HCT116 (cell line): ENCODE measurements at regions not wholly inside any gene's neighbourhood (a gene's known extent, or its start where the extent isn't known, plus 50 kb on each side); places are given as distances from the start of the nearest gene placed in this dataset.

Experiments used
- ATAC-seq: fragments of 200-7000 bp; cut with Tn5 transposase; 2 replicates; pipeline ENCODE4 v1.9.1; 2020; ENCODE audit warnings: mild to moderate bottlenecking, moderate library complexity
- BruUV-seq: library from RNA; stranded (reverse); fragments of 400-500 nt; replicated peaks from 2 replicates; lab custom pipeline; 2021; lab: Mats Ljungman, UMichigan
- CTCF ChIA-PET: fragments of 300-600 bp; sonication (Branson Sonifier 250); formaldehyde crosslinking; loops from one replicate; lab custom pipeline; 2021; ENCODE audit warnings: antibody characterized with exemption; lab: Charles Lee
- POLR2A ChIA-PET: fragments of 300-600, 350-600 bp; sonication (Branson Sonifier 250); formaldehyde crosslinking; loops from one replicate; lab custom pipeline; 2021; ENCODE audit warnings: antibody characterized with exemption; lab: Charles Lee
- RAD21 ChIA-PET, 2 experiments: fragments of 300-600 bp; sonication (Branson Sonifier 250); formaldehyde crosslinking; loops; one replicate each; lab custom pipeline; 2023; ENCODE audit warnings: low total read pairs in 2 of 2; ENCODE audit not compliant: uncharacterized antibody in 2 of 2, unreplicated experiment in 2 of 2, low non-redundant PET in 1 of 2; lab: Charles Lee
- DNase-seq: peaks from one replicate; pipeline ENCODE4 v3.0.0-alpha.2; 2010; ENCODE audit warnings: low read depth, low spot score
- H2AFZ ChIP-seq: fragments of 200-600 bp; shearing (Covaris generic), sonication (generic); 2 replicates; pipeline ENCODE4 v1.6.1; 2017; ENCODE audit warnings: low read depth, mixed run types, mixed read lengths, antibody characterized with exemption, low read length; ENCODE audit not compliant: poor library complexity, severe bottlenecking
- H3K27ac ChIP-seq: 2 replicates; pipeline ENCODE4 v1.5.1; 2012; ENCODE audit warnings: low read depth, low read length
- H3K27me3 ChIP-seq: fragments of 200-600 bp; sonication (generic); 2 replicates; pipeline ENCODE4 v1.6.1; 2016; ENCODE audit warnings: mixed run types, low read length, mixed read lengths; ENCODE audit not compliant: insufficient read depth
- H3K36me3 ChIP-seq, 2 experiments: fragments of 200-500 bp in 1 of 2; fragments of 200-600 bp in 1 of 2; sonication (Bioruptor generic) in 1 of 2; sonication (generic) in 1 of 2; 2 replicates each; pipeline versions ENCODE4 v1.5.1 to v1.6.1; 2014 to 2016; ENCODE audit warnings: low read length in 2 of 2, inconsistent platforms in 1 of 2, mixed read lengths in 1 of 2, mixed run types in 1 of 2; ENCODE audit not compliant: insufficient read depth in 2 of 2, control insufficient read depth in 1 of 2
- H3K4me1 ChIP-seq, 2 experiments: fragments of 200-600 bp in 1 of 2; sonication (generic) in 1 of 2; 2 replicates each; pipeline versions ENCODE4 v1.5.1 to v1.6.1; 2012 to 2017; ENCODE audit warnings: low read length in 2 of 2, inconsistent platforms in 1 of 2, mild to moderate bottlenecking in 1 of 2, mixed read lengths in 1 of 2, mixed run types in 1 of 2, moderate library complexity in 1 of 2; ENCODE audit not compliant: insufficient read depth in 2 of 2, control insufficient read depth in 1 of 2
- H3K4me2 ChIP-seq: fragments of 200-600 bp; sonication (generic); 2 replicates; pipeline ENCODE4 v1.6.1; 2017; ENCODE audit warnings: mixed run types, low read length, mixed read lengths
- H3K4me3 ChIP-seq, 2 experiments: fragments of 200-600 bp in 1 of 2; sonication (generic) in 1 of 2; replicated peaks in 1 of 2; 2 replicates each; pipeline ENCODE4 v1.5.1; 2011 to 2016; ENCODE audit warnings: low read length in 2 of 2, control low read depth in 1 of 2, low read depth in 1 of 2, mild to moderate bottlenecking in 1 of 2, mixed read lengths in 1 of 2, mixed run types in 1 of 2
- H3K79me2 ChIP-seq: fragments of 200-600 bp; sonication (generic); 2 replicates; pipeline ENCODE4 v1.6.1; 2017; ENCODE audit warnings: mild to moderate bottlenecking, mixed run types, low read length, moderate library complexity, mixed read lengths; ENCODE audit not compliant: insufficient read depth
- H3K9ac ChIP-seq: fragments of 200-600 bp; sonication (generic); 2 replicates; pipeline ENCODE4 v1.6.1; 2016; ENCODE audit warnings: low read length, mixed read lengths
- H3K9me2 ChIP-seq: fragments of 200-600 bp; sonication (generic), shearing (Covaris generic); 2 replicates; pipeline ENCODE4 v1.6.1; 2017; ENCODE audit warnings: mixed run types, mild to moderate bottlenecking, moderate library complexity; ENCODE audit not compliant: insufficient read depth
- H3K9me3 ChIP-seq, 2 experiments: fragments of 200-500 bp in 1 of 2; fragments of 200-600 bp in 1 of 2; sonication (Bioruptor generic) in 1 of 2; sonication (generic) in 1 of 2; 2 replicates each; pipeline ENCODE4 v1.6.1; 2014 to 2017; ENCODE audit warnings: low read length in 2 of 2, mixed read lengths in 2 of 2, inconsistent platforms in 1 of 2, low read depth in 1 of 2, mild to moderate bottlenecking in 1 of 2, mixed run types in 1 of 2, moderate library complexity in 1 of 2; ENCODE audit not compliant: control insufficient read depth in 1 of 2, insufficient read depth in 1 of 2
- H4K20me1 ChIP-seq: fragments of 200-600 bp; sonication (generic), shearing (Covaris generic); 2 replicates; pipeline ENCODE4 v1.6.1; 2017; ENCODE audit warnings: mixed run types, mild to moderate bottlenecking, moderate library complexity; ENCODE audit not compliant: insufficient read depth
- ATF3 ChIP-seq: IDR thresholded peaks from 2 replicates; pipeline ENCODE4 v1.6.1; 2012
- CBX3 ChIP-seq: IDR thresholded peaks from 2 replicates; pipeline ENCODE4 v1.6.1; 2012; ENCODE audit warnings: low read depth
- CEBPB ChIP-seq: IDR thresholded peaks from 2 replicates; pipeline ENCODE4 v1.6.1; 2012; ENCODE audit warnings: low read depth
- EZH2 ChIP-seq: fragments of 200-600 bp; sonication (generic); IDR thresholded peaks from 2 replicates; pipeline ENCODE4 v1.6.1; 2017; ENCODE audit warnings: antibody characterized with exemption, mixed run types
- EZH2phosphoT487 ChIP-seq: fragments of 200-600 bp; IDR thresholded peaks from 2 replicates; pipeline ENCODE4 v1.6.1; 2018; ENCODE audit warnings: antibody characterized with exemption, borderline replicate concordance
- MAX ChIP-seq: IDR thresholded peaks from 2 replicates; pipeline ENCODE4 v1.6.1; 2012
- POLR2A ChIP-seq: IDR thresholded peaks from 2 replicates; pipeline ENCODE4 v1.7.0; 2011; ENCODE audit warnings: borderline replicate concordance; ENCODE audit not compliant: insufficient read depth, insufficient read length; ENCODE audit errors: extremely low read depth
- POLR2AphosphoS5 ChIP-seq: IDR thresholded peaks from 2 replicates; pipeline ENCODE4 v1.6.1; 2011; ENCODE audit warnings: mild to moderate bottlenecking, low read depth, low read length, moderate library complexity
- RAD21 ChIP-seq: IDR thresholded peaks from 2 replicates; pipeline ENCODE4 v1.6.1; 2012; ENCODE audit warnings: low read depth, mild to moderate bottlenecking
- REST ChIP-seq: IDR thresholded peaks from 2 replicates; pipeline ENCODE4 v1.6.1; 2012; ENCODE audit warnings: low read depth
- SP1 ChIP-seq: IDR thresholded peaks from 2 replicates; pipeline ENCODE4 v1.6.1; 2012; ENCODE audit warnings: low read depth
- YY1 ChIP-seq: IDR thresholded peaks from 2 replicates; pipeline ENCODE4 v1.6.1; 2011; ENCODE audit warnings: low read length, low read depth, moderate library complexity, mild to moderate bottlenecking; ENCODE audit not compliant: insufficient replicate concordance; ENCODE audit errors: extremely low read depth
- ZFX ChIP-seq: fragments of 450-650 bp; IDR thresholded peaks from 2 replicates; pipeline ENCODE4 v1.6.1; 2017
- ZNF274 ChIP-seq: fragments of 200-500 bp; sonication (Bioruptor generic); IDR thresholded peaks from 2 replicates; pipeline ENCODE4 v1.6.1; 2014; ENCODE audit warnings: mild to moderate bottlenecking, low read depth, low read length, inconsistent platforms
- intact Hi-C: fragments of 100-400 bp; cut with micrococcal nuclease; formaldehyde crosslinking; loops from 2 replicates; pipeline ENCODE4 v1.10.0; 2022

- no peaks in the 10 kb centered on the region for H3K27me3 ChIP-seq
- H3K36me3 ChIP-seq: no peaks in the 10 kb centered on the region
- H3K4me1 ChIP-seq: no peaks in the 10 kb centered on the region
- TF ChIP-seq CBX3 (no peak), EZH2phosphoT487 (no peak), EZH2 (no peak), RAD21 (no peak), ATF3 (no peak), YY1 (no peak), ZFX (no peak), REST (no peak), SP1 (no peak), POLR2AphosphoS5 (no peak), ZNF274 (no peak), CEBPB (no peak), POLR2A (no peak), MAX (no peak)
- no peak overlapping the region for H3K27ac ChIP-seq
- no peaks in the 10 kb centered on the region for H4K20me1 ChIP-seq
- no peak for ATAC-seq
- BruUV-seq: no TSS peak
- no peaks in the 10 kb centered on the region for H3K79me2 ChIP-seq
- no peak overlapping the region for H3K9ac ChIP-seq
- H3K4me3 ChIP-seq: no peak overlapping the region
- ChIA-PET CTCF (no interaction called here), RAD21 (no interaction called here), POLR2A (no interaction called here)
- no peaks in the 10 kb centered on the region for H3K9me3 ChIP-seq
- DNase-seq: no peak
- no peak overlapping the region for H2AFZ ChIP-seq
- H3K4me2 ChIP-seq: no peak overlapping the region
- H3K9me2 ChIP-seq: no peaks in the 10 kb centered on the region
- intact Hi-C loops: no loop called here
Measured at GRCh38 chr5:143698574-143698973, 113.4 kb upstream of the HMHB1 start.
